IMR-90 (cell line): ENCODE measurements at regions not wholly inside any gene's neighbourhood (a gene's known extent, or its start where the extent isn't known, plus 50 kb on each side); places are given as distances from the start of the nearest gene placed in this dataset.

Experiments
- ATAC-seq: fragments of 200-7000 bp; cut with Tn5 transposase; 2 replicates; pipeline ENCODE4 v1.9.1; 2020; ENCODE audit warnings: low read depth, mild to moderate bottlenecking, moderate library complexity
- BruUV-seq: library from RNA; stranded (reverse); fragments of 400-500 nt; replicated peaks from 2 replicates; lab custom pipeline; 2021; lab: Mats Ljungman, UMichigan
- CTCF ChIA-PET: fragments of 300-600 bp; formaldehyde crosslinking; extraction: SDS; loops from one replicate; lab custom pipeline; 2021; ENCODE audit warnings: antibody characterized with exemption; lab: Yijun Ruan, JAX
- POLR2A ChIA-PET: fragments of 300-600 bp; sonication (Branson Sonifier 250); formaldehyde crosslinking; loops from one replicate; lab custom pipeline; 2022; ENCODE audit warnings: antibody characterized with exemption; ENCODE audit not compliant: unreplicated experiment; lab: Charles Lee
- DNase-seq: peaks from one replicate; pipeline ENCODE4 v3.0.0; 2013
- H2AFZ ChIP-seq: replicated peaks from 2 replicates; pipeline ENCODE3; 2013; ENCODE audit warnings: low read length, mild to moderate bottlenecking; ENCODE audit not compliant: poor library complexity
- H2AK5ac ChIP-seq: 2 replicates; pipeline ENCODE4 v1.6.1; 2013; ENCODE audit warnings: low read depth, low read length, inconsistent platforms
- H2AK9ac ChIP-seq: replicated peaks from 2 replicates; pipeline ENCODE3; 2013; ENCODE audit warnings: mild to moderate bottlenecking, low read depth, low read length, moderate library complexity; ENCODE audit not compliant: poor library complexity
- H2BK120ac ChIP-seq: 2 replicates; pipeline ENCODE4 v1.6.1; 2013; ENCODE audit warnings: low read depth, low read length, inconsistent platforms
- H2BK15ac ChIP-seq: 3 replicates; pipeline ENCODE4 v1.6.1; 2013; ENCODE audit warnings: low read depth, low read length, inconsistent platforms
- H2BK20ac ChIP-seq: 2 replicates; pipeline ENCODE4 v1.6.1; 2013; ENCODE audit warnings: low read depth, mild to moderate bottlenecking, inconsistent platforms, low read length, moderate library complexity
- H2BK5ac ChIP-seq: 2 replicates; pipeline ENCODE4 v1.6.1; 2013; ENCODE audit warnings: mild to moderate bottlenecking, low read depth, low read length, inconsistent platforms; ENCODE audit not compliant: poor library complexity, severe bottlenecking
- H3K14ac ChIP-seq: replicated peaks from 2 replicates; pipeline ENCODE4 v1.6.1; 2013; ENCODE audit warnings: low read depth, low read length, inconsistent platforms
- H3K18ac ChIP-seq: 2 replicates; pipeline ENCODE4 v1.6.1; 2013; ENCODE audit warnings: low read depth, low read length, control low read depth
- H3K23ac ChIP-seq: 2 replicates; pipeline ENCODE4 v1.6.1; 2013; ENCODE audit warnings: low read depth, low read length, inconsistent platforms
- H3K27ac ChIP-seq: 2 replicates; pipeline ENCODE4 v1.5.1; 2013; ENCODE audit warnings: mild to moderate bottlenecking, control low read depth, low read length; ENCODE audit not compliant: insufficient read depth
- H3K27me3 ChIP-seq: 2 replicates; pipeline ENCODE4 v1.6.1; 2013; ENCODE audit warnings: low read length; ENCODE audit not compliant: control insufficient read depth, insufficient read depth
- H3K36me3 ChIP-seq: 2 replicates; pipeline ENCODE4 v1.6.1; 2013; ENCODE audit warnings: low read length, mixed read lengths; ENCODE audit not compliant: control insufficient read depth, insufficient read depth
- H3K4ac ChIP-seq: 2 replicates; pipeline ENCODE4 v1.6.1; 2013; ENCODE audit warnings: low read depth, low read length, inconsistent platforms
- H3K4me1 ChIP-seq: 2 replicates; pipeline ENCODE4 v1.6.1; 2013; ENCODE audit warnings: low read length, mixed read lengths; ENCODE audit not compliant: control insufficient read depth, insufficient read depth
- H3K4me2 ChIP-seq: 2 replicates; pipeline ENCODE4 v1.6.1; 2013; ENCODE audit warnings: low read depth, mild to moderate bottlenecking, control low read depth, low read length, moderate library complexity
- H3K4me3 ChIP-seq: 2 replicates; pipeline ENCODE4 v1.5.1; 2013; ENCODE audit warnings: low read depth, mild to moderate bottlenecking, control low read depth, low read length, moderate library complexity; ENCODE audit not compliant: insufficient read depth
- H3K56ac ChIP-seq: 2 replicates; pipeline ENCODE4 v1.6.1; 2013; ENCODE audit warnings: low read length, inconsistent platforms; ENCODE audit not compliant: insufficient read depth; ENCODE audit errors: extremely low read depth
- H3K79me1 ChIP-seq, 2 experiments: 2 replicates each; pipeline ENCODE4 v1.6.1; 2013; ENCODE audit warnings: low read length in 2 of 2, inconsistent platforms in 1 of 2, low read depth in 1 of 2
- H3K9ac ChIP-seq: 2 replicates; pipeline ENCODE4 v1.6.1; 2013; ENCODE audit warnings: low read depth, low read length, control low read depth
- H3K9me1 ChIP-seq: 2 replicates; pipeline ENCODE4 v1.6.1; 2013; ENCODE audit warnings: low read length, inconsistent platforms; ENCODE audit not compliant: insufficient read depth
- H3K9me3 ChIP-seq: 2 replicates; pipeline ENCODE4 v1.6.1; 2013; ENCODE audit warnings: low read length; ENCODE audit not compliant: control insufficient read depth, insufficient read depth
- H4K20me1 ChIP-seq: 2 replicates; pipeline ENCODE4 v1.6.1; 2013; ENCODE audit warnings: low read length, inconsistent platforms; ENCODE audit not compliant: insufficient read depth
- H4K5ac ChIP-seq: 2 replicates; pipeline ENCODE4 v1.6.1; 2013; ENCODE audit warnings: mild to moderate bottlenecking, low read depth, low read length, control low read depth
- H4K8ac ChIP-seq, 2 experiments: 2 replicates each; pipeline ENCODE4 v1.6.1; 2013; ENCODE audit warnings: low read depth in 2 of 2, low read length in 2 of 2, control low read depth in 1 of 2, inconsistent platforms in 1 of 2
- H4K91ac ChIP-seq: 2 replicates; pipeline ENCODE4 v1.6.1; 2013; ENCODE audit warnings: low read depth, low read length, inconsistent platforms; ENCODE audit not compliant: insufficient read depth
- CEBPB ChIP-seq: IDR thresholded peaks from 2 replicates; pipeline ENCODE4 v1.6.1; 2012; ENCODE audit warnings: low read depth, low read length, improper control_type of control experiment
- CHD1 ChIP-seq: IDR thresholded peaks from 2 replicates; pipeline ENCODE4 v1.6.1; 2012; ENCODE audit warnings: low read depth, low read length, improper control_type of control experiment
- ELK1 ChIP-seq: fragments of 150-350 bp; IDR thresholded peaks from 2 replicates; pipeline ENCODE4 v1.6.1; 2016; ENCODE audit warnings: low read depth, mild to moderate bottlenecking, low read length, moderate library complexity, borderline replicate concordance
- FOS ChIP-seq: fragments of 150-350 bp; IDR thresholded peaks from 2 replicates; pipeline ENCODE4 v1.6.1; 2016; ENCODE audit warnings: low read depth, low read length
- RAD21 ChIP-seq: IDR thresholded peaks from 2 replicates; pipeline ENCODE4 v1.6.1; 2012; ENCODE audit warnings: low read length, improper control_type of control experiment
- RCOR1 ChIP-seq: IDR thresholded peaks from 2 replicates; pipeline ENCODE4 v1.6.1; 2012; ENCODE audit warnings: mild to moderate bottlenecking, low read length, improper control_type of control experiment; ENCODE audit not compliant: insufficient replicate concordance
- USF2 ChIP-seq: fragments of 150-350 bp; IDR thresholded peaks from 2 replicates; pipeline ENCODE4 v1.6.1; 2017; ENCODE audit warnings: mild to moderate bottlenecking, antibody characterized with exemption, low read length, low read depth
- WGBS, 2 experiments: methylation state at CpG; one replicate each; pipeline versions ENCODE4 v1.1.5 to v1.1.7; 2013; ENCODE audit warnings: missing lambda C conversion rate in 2 of 2; ENCODE audit not compliant: insufficient read length in 1 of 2; ENCODE audit errors: extremely low coverage in 2 of 2; 5-methylcytosine and 5-hydroxymethylcytosine counted together
- dilution Hi-C: fragments of 300-500 bp; cut with HindIII; formaldehyde crosslinking; loops from one replicate; pipeline ENCODE4 v1.14.3; 2018; ENCODE audit warnings: low sequenced_read_pairs; ENCODE audit not compliant: unreplicated experiment
- in situ Hi-C: fragments of 300-500 bp; cut with MboI; formaldehyde crosslinking; loops from 3 replicates; pipeline ENCODE4 v1.14.3; 2019; ENCODE audit warnings: low sequenced_read_pairs, inconsistent platforms, mixed read lengths
- intact Hi-C: fragments of 100-400 bp; cut with micrococcal nuclease; formaldehyde crosslinking; loops from 2 replicates; pipeline ENCODE4 v1.10.0; 2022

GRCh38 chr17:79473111-79473875, 137.6 kb downstream of the RBFOX3 start:
- Histone ChIP-seq H4K91ac (no peak overlapping the region), H2AFZ (no peak overlapping the region), H3K9me1 (no peaks in the 10 kb centered on the region), H3K9me3 (no peaks in the 10 kb centered on the region; the same call in 1 of the 2 replicates), H3K14ac (no peak overlapping the region), H2AK9ac (no peak overlapping the region), H3K56ac (no peak overlapping the region), H3K4me1 (no peaks in the 10 kb centered on the region), H3K18ac (no peak overlapping the region), H2BK15ac (no peak overlapping the region), H4K20me1 (no peaks in the 10 kb centered on the region), H3K27ac (no peak overlapping the region), H2BK5ac (no peak overlapping the region), H4K5ac (no peak overlapping the region), H2AK5ac (no peak overlapping the region), H3K27me3 (no peaks in the 10 kb centered on the region; the same call in 1 of the 2 replicates), H3K79me1 (no peaks in the 10 kb centered on the region), H3K23ac (no peak overlapping the region), H2BK20ac (no peak overlapping the region), H3K4me3 (no peak overlapping the region), H3K4me2 (no peak overlapping the region), H3K36me3 (no peaks in the 10 kb centered on the region), H2BK120ac (no peak overlapping the region), H4K8ac (no peak overlapping the region), H3K9ac (no peak overlapping the region), H3K4ac (no peak overlapping the region)
- dilution Hi-C loops (no loop called here), intact Hi-C loops (no loop called here), in situ Hi-C loops (no loop called here)
- WGBS, 2 experiments: 42% methylated on average over 4 of the region's 14 CpGs; no CpG with 5 or more reads in 1 of the 2 experiments
- DNase-seq (no peak), ATAC-seq (no peak)
- TF ChIP-seq USF2 (no peak), CEBPB (no peak), RAD21 (no peak), FOS (no peak), CHD1 (no peak), ELK1 (no peak), RCOR1 (no peak)
- no TSS peak for BruUV-seq
- POLR2A ChIA-PET: no interaction called here
- CTCF ChIA-PET: no interaction called here
